GM12865 (cell line): ENCODE measurements at regions not wholly inside any gene's neighbourhood (a gene's known extent, or its start where the extent isn't known, plus 50 kb on each side); places are given as distances from the start of the nearest gene placed in this dataset.

Experiments
- DNase-seq: peaks from one replicate; pipeline ENCODE4 v3.0.0; 2010; ENCODE audit warnings: low read depth
- H3K4me3 ChIP-seq: 2 replicates; pipeline ENCODE4 v1.5.1; 2011; ENCODE audit warnings: mild to moderate bottlenecking, low read depth, low read length, control low read depth
- CTCF ChIP-seq: IDR thresholded peaks from 2 replicates; pipeline ENCODE4 v1.5.1; 2011; ENCODE audit warnings: low read length, control low read depth, low read depth, inconsistent platforms; ENCODE audit not compliant: insufficient read depth; ENCODE audit errors: missing control alignments

DNA sequence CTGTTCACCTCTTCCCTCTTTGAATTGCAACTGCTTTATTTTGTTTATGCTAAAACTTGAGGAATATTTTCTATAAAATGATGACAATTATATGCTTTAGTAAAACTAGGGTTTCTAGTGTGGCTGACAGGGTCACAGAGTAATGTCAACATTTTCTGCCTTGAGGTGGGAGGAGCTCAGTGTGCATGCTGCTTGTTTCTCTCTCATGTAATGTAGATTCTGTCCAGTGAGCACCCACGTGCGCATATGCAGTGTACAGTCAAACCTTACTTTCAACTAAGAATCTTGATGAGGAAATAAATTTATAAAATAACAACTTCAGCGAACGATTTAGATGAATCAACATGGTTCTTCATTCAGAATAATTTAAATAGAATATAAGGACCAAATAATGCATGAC, 603.9 kb downstream of the PCDH17 start:
- no peak overlapping the region for H3K4me3 ChIP-seq
- no peak for TF ChIP-seq CTCF
- no peak for DNase-seq

DNA sequence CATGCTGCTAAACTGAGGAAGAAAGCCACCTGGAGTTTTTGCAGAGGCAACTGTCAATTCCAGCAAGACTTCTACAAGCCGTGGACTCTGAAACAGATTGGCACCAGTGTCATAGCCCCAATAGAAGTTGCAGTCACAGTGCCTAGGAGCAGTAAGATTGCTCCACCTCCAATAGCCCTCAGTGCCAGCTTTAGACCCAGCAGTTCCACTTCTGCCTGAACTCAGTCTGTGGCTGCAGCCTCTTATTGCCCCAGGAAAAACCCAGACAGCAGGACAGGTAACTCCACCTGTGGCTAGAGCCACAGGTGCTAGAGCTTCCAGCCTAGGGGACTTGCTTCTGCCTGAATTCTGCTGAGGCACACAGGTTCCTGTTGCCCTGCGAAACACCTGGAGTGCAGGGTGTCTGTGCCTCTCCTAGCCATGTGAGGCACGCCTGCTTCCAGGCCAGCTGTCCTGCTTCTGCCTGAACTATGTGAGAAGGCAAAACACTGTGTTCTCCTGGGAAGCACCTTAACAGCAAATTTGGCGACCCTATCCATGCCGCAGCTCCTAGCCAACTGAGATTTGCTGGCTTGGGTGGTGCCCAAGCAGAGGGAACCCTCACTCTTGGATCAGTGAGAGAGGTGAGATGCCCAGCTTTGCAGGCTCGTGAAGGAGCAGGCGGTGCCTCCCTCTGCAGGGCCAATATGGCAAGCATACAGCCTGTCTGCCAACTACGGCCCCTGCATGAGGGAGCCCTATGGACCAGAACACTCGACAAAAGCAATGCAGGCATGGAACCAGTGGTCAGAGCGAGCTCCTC, 607.6 kb downstream of the PCDH17 start:
- TF ChIP-seq CTCF: no peak
- DNase-seq: no peak
- no peak overlapping the region for H3K4me3 ChIP-seq

DNA sequence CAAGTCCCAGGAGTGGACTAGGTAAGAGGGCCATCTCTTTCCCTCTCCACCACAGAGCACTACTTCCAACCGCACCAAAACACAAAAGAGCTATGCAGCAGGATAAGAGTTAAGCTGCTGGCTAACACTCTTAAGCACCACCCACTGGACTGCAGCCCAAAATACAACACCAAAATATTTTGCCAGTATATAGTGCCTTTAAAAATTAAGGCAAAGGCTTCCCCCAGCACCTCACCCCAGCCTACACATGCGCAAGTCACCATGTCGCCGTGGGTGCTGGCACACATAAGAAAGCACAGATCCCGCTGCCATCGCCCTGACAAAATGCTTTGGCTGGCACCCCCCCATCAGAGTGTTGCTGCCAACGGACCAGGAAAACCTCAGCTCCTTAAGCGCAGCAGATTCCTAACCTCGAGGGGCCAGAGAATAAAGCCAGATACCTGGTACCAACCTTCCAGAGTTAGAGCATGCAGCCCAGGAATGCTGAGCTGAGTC, 608.3 kb downstream of the PCDH17 start:
- TF ChIP-seq CTCF: no peak
- DNase-seq: no peak
- no peak overlapping the region for H3K4me3 ChIP-seq

DNA sequence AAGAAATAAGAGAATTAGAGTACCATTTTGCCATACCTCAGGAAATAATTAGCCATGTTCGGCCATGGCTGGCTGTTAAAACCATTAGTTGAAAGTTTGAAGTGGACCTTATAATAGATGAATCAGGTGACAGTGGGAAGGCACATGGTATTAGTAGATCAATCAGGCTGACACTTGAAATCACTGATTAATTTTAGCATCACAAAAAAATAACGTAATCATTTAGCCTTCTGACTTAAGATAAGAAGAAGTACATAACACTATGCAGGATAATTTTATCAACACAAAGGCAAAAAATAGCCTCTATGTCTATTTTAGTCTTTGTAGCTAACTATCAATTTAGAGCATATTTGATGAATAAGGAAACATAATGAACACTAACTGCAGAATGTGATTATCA, 615.5 kb downstream of the PCDH17 start:
- no peak for DNase-seq
- H3K4me3 ChIP-seq: no peak overlapping the region
- TF ChIP-seq CTCF: no peak

DNA sequence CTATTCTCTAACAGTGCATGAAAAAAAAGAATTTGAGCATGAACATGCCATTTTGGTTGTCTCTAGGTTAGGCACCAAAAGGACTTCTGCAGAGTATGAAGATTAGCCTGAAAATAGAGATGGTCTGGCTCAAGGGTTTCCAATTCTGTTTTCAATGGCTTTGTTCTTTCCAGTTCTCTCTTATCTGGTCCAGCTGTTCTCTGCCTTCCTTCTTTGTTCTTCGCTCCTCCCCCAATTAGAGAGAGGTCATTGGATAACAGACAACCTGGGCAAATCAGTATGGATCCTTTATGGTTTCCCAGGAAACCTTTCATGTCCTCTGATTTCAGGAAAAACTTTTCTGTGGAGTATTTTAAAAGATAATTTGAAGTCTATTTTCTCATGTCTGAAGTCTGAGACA, 623.4 kb downstream of the PCDH17 start:
- TF ChIP-seq CTCF: no peak
- no peak overlapping the region for H3K4me3 ChIP-seq
- no peak for DNase-seq

GRCh38 chr13:58266271-58266670, 634.7 kb downstream of the PCDH17 start:
- no peak for DNase-seq
- no peak overlapping the region for H3K4me3 ChIP-seq
- TF ChIP-seq CTCF: no peak

DNA sequence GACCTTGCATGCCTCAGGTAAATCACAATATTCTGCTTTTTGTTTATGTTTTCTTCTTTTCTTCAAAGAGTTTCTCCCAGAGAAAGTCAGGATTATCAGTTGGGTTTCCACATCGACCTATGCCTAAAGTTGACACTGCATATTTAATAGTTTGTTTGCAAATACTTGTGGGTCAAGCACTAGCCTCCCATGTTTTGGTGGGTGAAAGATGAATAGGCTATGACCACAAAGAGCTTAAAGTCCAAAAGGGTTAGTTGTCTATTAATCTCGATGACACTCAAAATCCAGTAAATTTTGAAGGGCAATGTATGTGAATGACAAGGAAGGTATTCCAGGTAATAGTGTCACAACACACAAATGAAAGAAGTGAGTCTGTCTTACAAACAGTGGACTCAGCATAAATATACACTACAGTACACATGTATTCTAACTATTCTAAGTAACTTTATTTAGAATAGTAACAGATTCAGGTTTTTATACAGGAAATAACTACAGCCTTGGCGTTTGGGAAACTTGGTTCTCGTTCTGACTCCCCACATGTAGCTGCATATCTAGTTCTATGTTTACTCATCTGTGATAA, 667.1 kb downstream of the PCDH17 start:
- TF ChIP-seq CTCF: no peak
- no peak for DNase-seq
- H3K4me3 ChIP-seq: no peak overlapping the region
